SW 1271 (cell line): ENCODE measurements at regions not wholly inside any gene's neighbourhood (a gene's known extent, or its start where the extent isn't known, plus 50 kb on each side); places are given as distances from the start of the nearest gene placed in this dataset.
A peak's percentile ranks its signal among the peaks of the same experiment; 100 is the strongest.

Experiments used
- DNase-seq, 2 experiments: peaks; one replicate each; lab custom pipeline; 2025; lab: John Stamatoyannopoulos, UW

- no peak for DNase-seq
Measured at GRCh38 chr15:58235961-58236360, 97.8 kb downstream of the AQP9 start.

- DNase-seq: no peak
Measured at GRCh38 chr15:58240191-58240932, 102.2 kb downstream of the AQP9 start.

DNA sequence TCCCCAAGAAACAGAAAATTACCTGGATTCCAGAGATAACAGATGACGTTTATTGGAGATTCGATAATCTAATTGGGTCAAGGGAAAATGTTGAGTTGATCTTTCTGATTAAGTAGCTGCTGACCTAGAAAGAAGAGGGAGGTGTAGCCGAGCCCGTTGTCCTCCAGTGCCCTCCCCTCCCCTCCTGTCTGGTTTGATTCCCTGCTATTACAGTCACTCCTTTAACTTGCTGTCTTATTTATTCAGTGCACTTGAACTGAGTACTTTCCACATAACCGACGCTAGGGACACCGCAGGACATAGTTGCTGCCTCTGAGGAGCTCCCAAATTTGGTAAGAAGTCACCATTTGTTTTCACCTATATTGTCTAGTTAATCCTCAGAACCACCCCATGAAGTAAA lies 103.7 kb downstream of the AQP9 start:
- DNase-seq: no peak

- DNase-seq: no peak
Measured at GRCh38 chr15:58243070-58243469, 104.9 kb downstream of the AQP9 start.

GRCh38 chr15:58244536-58244935 lies 106.4 kb downstream of the AQP9 start:
- DNase-seq: no peak

DNA sequence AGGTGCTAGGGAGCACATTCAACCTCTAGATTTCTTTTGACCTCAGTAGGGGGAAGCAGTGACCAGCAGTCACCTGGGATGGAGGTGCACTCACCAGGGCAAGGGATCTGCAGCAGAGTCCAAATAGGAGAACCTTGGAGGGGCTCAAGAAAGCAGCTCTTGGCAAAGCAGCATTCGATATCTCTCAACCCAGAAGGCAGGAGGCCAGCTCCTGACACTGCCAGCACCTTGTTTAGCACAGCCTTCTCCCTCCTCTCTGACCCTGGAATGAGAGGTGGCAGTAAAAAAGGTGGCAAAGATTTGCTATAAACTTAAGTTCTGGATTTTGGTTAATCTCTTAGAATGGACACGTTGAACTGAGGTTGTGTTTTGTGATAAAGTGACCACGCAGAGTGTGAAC lies 107.9 kb downstream of the AQP9 start:
- no peak for DNase-seq

DNA sequence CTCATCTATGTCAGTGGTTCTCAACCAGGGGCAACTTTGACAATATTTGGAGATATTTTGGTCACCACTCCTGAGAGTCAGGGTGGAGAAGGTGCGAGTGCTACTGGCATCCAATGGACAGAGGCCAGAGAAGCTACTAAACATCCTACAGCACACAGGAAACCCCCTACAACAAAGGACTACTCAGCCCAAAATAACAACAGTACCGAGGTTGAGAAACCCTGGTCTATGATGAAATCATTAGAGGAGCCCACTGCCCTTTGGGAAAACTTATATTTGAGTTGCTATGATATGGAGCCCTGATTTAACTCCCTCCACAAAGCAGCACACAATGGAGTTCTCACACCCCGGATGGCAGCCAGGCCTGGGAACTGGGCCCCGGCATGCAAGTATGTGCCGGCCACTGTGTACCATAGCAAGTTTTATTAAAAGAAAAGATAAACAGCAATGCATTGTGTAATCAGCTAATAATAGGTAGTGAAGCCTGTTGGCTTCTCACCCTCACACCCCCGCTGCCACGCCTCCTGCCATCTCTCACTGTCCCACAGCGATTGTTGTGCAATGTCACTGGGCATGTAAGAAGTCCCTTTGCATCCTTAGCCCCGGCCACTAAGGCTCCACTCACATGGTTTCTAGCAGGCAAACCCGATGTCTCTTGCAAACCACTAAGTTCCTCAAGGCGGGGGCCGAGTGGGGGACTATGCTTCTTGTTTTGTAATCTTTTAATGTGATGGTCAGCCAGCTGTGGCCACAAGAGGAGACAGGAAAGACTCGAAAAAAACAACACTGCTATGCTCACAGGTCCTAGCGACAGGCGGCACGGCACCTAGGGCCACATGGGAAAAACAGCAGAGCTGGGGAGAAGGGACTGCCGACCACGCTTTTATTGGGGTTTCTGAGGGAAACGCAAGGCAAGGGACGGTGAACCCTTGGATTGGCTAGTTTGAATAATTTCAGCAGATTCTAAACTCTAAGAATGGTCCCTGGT lies 110.0 kb downstream of the AQP9 start:
- DNase-seq: no peak

- no peak for DNase-seq
Measured at GRCh38 chr15:58249646-58250312, 111.6 kb downstream of the AQP9 start.

DNA sequence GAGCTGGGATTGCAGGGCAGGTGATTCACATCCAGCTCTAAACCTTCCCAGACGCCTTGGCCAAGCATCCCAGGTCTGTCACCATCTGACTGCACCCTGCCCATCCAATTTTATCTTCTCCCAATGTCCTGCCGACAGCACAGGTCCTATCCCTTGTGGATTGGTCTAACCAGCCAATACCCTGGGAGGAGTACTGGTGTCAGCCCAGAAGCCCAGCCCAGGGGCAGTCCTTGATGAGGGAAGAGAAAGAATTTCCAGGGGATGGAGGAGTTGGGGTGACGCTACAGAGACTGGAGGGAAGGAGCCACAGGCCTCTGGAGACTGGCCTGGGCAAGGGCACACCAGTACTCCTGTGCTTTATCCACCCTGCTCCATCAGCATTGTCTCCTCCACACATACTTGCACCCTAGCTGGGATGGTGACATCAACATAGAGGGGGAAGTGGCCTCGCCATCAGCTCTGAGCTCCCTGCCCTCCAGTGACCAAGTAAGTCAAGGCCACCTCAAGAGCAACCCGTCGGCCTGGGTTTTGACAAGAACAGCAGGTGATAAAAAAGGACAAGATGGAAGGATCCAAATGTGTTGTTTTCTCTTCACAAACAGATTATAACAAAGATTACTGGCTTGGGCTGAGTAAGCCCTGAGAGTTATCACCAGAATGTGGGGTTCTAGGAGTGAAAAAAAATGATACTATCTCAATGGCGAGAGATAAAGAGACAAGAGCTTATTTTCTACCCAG lies 114.6 kb downstream of the AQP9 start:
- DNase-seq: no peak

- DNase-seq: no peak
Measured at GRCh38 chr15:58257776-58258325, 119.7 kb downstream of the AQP9 start.

DNA sequence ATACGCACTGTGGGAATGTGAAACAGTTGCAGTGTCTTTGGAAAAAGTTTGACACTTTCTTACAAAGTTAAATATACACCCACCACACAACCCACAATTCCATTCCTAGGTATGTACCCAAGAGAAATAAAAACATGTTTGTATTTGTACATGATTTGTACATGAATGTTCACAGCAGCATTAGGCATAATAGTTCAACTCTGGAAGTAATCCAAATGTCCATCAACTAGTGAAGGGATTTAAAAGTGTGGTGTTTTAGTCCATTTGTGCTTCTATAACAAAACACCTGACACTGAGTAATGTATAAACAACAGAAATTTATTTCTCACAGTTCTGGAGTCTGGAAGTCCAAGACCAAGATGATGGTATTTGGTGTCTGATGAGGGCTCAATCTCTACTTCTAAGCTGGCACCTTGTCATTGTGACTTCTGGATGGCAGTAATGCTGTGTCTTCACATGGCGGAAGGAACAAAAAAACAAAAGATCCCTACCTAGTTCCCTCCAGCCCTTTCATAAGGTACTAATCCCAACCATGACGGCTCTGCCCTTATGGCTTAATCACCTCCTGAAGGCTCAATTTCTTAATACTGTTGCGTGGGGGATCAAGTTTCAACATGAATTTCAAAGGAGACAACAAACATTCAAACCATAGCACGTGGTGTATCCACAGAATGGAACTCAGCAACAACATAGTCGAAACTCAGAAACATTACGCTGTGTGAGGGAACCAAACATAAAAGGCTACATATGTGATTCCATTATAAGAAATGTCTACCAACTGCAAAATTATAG lies 120.5 kb downstream of the AQP9 start:
- DNase-seq: no peak

DNA sequence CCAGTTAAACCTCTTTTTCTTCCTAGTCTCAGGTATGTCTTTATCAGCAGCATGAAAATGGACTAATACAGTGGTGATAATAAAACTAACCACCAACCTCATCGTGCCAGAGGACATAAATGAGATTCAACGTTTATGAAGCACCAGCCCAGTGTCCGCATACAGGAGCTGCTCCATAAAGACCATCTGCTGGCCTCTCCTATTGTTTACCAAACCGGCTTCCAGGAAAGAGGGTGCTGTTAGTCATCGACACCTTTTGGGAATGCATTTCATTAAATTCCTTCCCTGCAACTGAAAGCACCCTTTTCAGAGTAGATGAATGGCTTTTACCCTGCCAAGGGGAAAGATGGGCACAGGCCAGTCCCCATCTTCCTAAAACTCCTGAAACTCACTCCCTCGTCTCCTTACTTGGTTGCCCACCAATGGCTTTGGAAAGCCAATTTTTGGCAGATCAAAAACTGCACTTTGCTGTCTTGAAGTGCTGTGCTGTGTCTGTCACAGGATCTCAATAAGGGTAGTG lies 122.1 kb downstream of the AQP9 start:
- DNase-seq: no peak

DNA sequence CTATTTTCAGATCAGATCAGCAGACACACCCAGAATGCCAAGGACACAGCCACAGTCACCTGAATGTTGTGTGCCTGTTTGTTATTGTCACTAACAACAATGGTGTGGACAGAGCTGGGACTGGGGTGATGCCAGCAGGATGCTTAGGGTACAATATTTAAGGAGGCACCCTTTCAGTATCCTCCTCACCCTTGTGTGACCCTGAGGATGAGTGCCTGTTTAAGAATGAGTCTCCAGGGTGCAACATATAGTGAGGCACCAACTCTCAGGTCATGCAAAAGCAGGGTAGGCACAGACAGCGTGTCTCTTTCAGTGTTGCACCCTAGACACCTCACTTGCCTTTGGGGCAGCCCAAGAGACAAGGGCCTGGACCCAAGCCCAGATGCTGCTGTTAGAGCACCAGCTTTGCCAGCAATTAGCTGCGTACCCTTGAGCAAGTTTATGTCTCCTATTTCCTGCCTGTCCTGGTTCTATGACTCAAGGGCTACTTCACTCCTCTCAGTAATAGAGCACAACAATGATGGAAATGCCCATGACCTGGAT lies 122.6 kb downstream of the AQP9 start:
- DNase-seq: no peak

- no peak for DNase-seq
Measured at GRCh38 chr15:58261368-58261767, 123.2 kb downstream of the AQP9 start.

DNA sequence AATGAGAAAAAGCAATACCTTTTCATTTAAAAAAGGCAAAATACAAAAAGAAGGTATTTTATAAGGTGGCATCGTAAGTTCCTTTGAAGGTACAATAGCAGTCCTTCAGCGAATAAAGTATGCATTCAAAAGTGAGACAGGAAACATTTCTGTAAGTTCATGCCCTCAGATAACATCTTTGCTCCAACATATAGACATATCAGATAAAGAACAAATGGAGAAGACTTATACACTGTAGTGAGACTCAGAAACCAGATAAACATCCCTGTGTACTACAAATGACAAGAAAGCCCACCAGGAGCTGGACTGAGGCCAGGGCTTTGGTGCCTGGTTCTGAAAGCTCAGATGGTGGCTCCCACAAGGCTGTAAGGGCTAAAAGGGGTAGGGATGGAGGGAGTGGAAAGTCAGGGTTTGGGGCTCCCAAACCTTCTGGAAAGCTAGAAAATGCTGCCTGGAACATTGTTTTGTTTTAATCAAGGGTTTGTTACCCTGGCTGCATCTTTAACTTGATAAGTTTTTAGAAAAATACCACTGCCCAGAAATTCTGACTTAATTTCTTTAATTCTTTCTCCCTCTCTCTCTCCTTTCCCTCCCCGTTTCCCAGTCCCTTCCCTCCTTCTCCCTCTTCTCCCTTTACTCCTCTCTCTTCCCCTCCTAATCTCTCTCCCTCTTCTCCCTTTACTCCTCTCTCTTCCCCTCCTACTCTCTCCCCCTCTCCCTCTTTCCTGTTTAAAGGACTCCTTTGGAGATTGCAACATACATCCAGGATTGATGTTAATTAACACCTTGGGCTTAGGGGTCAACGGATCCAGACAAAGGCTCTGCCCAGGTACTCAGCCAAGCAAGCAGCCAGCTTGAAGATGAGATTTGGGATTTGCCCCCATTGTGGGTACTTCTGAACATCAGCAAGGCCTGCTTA lies 126.1 kb downstream of the AQP9 start:
- no peak for DNase-seq

GRCh38 chr15:58267051-58267450 lies 128.9 kb downstream of the AQP9 start:
- no peak for DNase-seq

DNA sequence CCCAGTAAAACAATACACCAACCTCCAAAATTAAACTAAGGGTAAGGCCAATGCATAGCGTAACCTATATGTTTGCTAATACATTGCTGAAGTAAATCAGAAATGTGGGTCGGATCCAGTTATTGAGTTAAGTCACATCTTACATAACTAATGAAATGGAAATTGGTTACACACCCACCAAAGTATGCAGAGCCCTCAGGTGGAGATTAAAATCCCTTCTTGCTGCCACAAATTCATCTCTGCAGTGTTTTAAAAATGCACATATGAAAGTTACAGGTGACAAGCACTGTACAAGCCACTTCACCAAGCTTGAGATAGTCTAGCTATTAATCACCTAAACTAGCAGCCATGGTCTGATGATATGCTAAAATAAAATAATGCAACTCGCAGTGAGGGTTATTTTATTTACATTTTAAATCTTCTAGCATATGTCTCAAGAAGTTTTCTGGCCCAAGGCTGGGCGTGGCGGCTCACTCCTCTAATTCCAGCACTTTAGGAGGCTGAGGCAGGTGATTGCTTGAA lies 130.6 kb downstream of the AQP9 start:
- no peak for DNase-seq

DNA sequence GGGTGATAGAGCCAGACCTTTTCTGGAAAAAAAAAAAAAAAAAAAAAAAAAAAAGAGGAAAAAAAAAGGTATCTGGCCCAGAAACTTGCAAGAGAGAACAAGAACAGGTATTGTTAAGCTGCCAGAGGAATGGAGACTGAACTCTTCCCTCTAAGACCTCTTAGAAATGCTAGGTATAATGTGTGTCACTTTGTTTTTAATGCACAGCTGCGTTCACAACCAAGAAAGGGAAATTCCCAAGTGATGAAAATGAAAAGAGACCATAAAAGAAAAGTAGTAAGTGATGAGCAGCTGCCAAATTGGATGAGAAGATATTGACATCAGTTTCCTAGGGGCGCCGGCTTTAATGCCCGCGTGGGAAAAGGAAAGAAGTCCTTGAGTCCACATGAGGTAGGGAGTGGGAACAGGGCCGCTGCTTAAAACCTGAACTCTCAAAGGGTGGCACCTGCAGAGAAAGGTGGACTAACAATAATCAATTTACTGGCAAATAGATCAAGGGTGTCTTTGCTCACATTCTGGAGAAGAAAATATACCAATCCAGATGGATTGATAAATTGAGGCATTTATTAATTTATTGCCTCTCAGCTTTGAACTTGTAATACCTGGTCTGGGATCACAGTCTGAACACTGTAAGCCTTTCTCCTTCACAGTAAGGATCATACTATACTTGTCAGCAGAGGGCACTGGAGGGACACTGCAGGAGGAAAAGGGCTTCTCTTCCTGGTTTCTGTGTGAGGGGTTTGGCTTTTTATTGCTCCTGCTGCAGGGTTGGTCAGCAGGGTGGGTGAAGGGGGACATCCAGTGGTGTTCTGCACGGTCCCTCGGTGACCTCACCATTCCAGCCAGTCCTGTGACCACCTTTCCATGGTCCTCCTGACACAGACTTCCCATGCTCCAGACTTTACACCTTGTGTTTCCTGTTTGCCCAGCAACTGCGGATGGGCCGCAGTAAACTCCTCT lies 131.6 kb downstream of the AQP9 start:
- peak; percentile 4 to 61 for DNase-seq
